ENCODE measurements at regions not wholly inside any gene's neighbourhood (a gene's known extent, or its start where the extent isn't known, plus 50 kb on each side); places are given as distances from the start of the nearest gene placed in this dataset.

DNA sequence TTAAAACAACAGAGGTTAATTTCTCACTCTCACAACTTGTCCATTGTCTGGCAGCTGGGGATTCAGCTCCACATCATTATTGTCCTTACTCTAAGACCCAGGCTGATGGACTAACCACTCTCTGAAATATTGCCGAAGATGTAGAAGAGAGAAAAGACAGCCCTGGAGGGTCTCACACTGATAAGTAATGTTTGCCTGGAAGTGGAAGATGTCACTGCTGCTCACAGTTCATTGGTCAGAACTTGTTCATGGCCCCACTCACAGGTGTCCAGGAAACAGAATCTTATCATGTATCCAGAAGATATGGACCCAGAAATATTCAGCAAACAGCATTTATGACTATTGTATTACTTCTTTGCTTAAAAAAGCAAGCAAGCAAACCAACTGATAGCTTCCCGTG is 62.2 kb upstream of the LPP start:
- H3K4me3 ChIP-seq (replicated peaks in 1 of 3; ENCODE audit: insufficient read depth in 1 of 3, low read depth in 1 of 3, low read length in 3 of 3) = no peak overlapping the region
- DNase-seq (ENCODE audit: low read depth, low spot score) = no peak
- ChIA-PET POLR2A (no interaction called here), CTCF (no interaction called here)
- intact Hi-C loops (cut with micrococcal nuclease) = no loop called here
- peaks cover 0 to 4% of the 10 kb centered on the region in 2 experiments for H3K27me3 ChIP-seq (ENCODE audit: control insufficient read depth in 2 of 2, insufficient read depth in 2 of 2, low read length in 2 of 2)
- H2AFZ ChIP-seq (ENCODE audit: low read depth, low read length) = no peak overlapping the region
- no peaks in the 10 kb centered on the region for H3K36me3 ChIP-seq (ENCODE audit: control insufficient read depth in 2 of 2, extremely low read depth in 1 of 2, insufficient read depth in 2 of 2, low read length in 2 of 2)
- no peaks in the 10 kb centered on the region for H3K9me3 ChIP-seq (replicated peaks; ENCODE audit: control insufficient read depth, insufficient read depth, low read length)
- TF ChIP-seq EZH2 (IDR thresholded peaks at IDR 0.05; ENCODE audit: borderline replicate concordance, low read depth, low read length, severe bottlenecking) (no peak), POLR2AphosphoS5 (IDR thresholded peaks at IDR 0.05; ENCODE audit: insufficient read depth, low read depth, low read length) (no peak), MYC (IDR thresholded peaks at IDR 0.05; ENCODE audit: low read depth, low read length) (no peak), POLR2A (IDR thresholded peaks at IDR 0.05; ENCODE audit: low read depth, low read length) (no peak), GATA2 (IDR thresholded peaks at IDR 0.05; ENCODE audit: insufficient read depth, insufficient read length, low read depth, low read length) (no peak), JUN (IDR thresholded peaks at IDR 0.05; ENCODE audit: borderline replicate concordance, insufficient read depth, insufficient read length, low read depth) (no peak), FOS (IDR thresholded peaks at IDR 0.05; ENCODE audit: borderline replicate concordance, insufficient read depth, low read length) (no peak)
- TF ChIP-seq, protein P1, sequence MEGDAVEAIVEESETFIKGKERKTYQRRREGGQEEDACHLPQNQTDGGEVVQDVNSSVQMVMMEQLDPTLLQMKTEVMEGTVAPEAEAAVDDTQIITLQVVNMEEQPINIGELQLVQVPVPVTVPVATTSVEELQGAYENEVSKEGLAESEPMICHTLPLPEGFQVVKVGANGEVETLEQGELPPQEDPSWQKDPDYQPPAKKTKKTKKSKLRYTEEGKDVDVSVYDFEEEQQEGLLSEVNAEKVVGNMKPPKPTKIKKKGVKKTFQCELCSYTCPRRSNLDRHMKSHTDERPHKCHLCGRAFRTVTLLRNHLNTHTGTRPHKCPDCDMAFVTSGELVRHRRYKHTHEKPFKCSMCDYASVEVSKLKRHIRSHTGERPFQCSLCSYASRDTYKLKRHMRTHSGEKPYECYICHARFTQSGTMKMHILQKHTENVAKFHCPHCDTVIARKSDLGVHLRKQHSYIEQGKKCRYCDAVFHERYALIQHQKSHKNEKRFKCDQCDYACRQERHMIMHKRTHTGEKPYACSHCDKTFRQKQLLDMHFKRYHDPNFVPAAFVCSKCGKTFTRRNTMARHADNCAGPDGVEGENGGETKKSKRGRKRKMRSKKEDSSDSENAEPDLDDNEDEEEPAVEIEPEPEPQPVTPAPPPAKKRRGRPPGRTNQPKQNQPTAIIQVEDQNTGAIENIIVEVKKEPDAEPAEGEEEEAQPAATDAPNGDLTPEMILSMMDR (IDR thresholded peaks at IDR 0.05; ENCODE audit: extremely low read depth in 1 of 2, insufficient read depth in 1 of 2, low read depth in 1 of 2, low read length in 2 of 2) = no peak
- TF ChIP-seq, protein P2, sequence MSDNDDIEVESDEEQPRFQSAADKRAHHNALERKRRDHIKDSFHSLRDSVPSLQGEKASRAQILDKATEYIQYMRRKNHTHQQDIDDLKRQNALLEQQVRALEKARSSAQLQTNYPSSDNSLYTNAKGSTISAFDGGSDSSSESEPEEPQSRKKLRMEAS (IDR thresholded peaks at IDR 0.05; ENCODE audit: insufficient read depth, insufficient read length) = no peak
- no peaks in the 10 kb centered on the region for H3K79me2 ChIP-seq (ENCODE audit: control insufficient read depth, insufficient read depth, low read length)
- no TSS peak for BruUV-seq (replicated peaks)
- H3K9ac ChIP-seq (replicated peaks; ENCODE audit: extremely low read depth, insufficient read depth, low read length) = no peak overlapping the region
- H3K4me2 ChIP-seq (ENCODE audit: insufficient read depth, low read length) = no peak overlapping the region
- no peaks in the 10 kb centered on the region for H4K20me1 ChIP-seq (replicated peaks; ENCODE audit: control insufficient read depth, extremely low read depth, insufficient read depth, low read length)
- dilution Hi-C loops (cut with MboI; ENCODE audit: extremely low pct_ligation_motif_present, low sequenced_read_pairs) = no loop called here
- no peaks in the 10 kb centered on the region for H3K4me1 ChIP-seq (ENCODE audit: control insufficient read depth, extremely low read depth, insufficient read depth, low read length)
- H3K27ac ChIP-seq (ENCODE audit: insufficient read depth, low read depth, low read length) = no peak overlapping the region
- FAIRE-seq = no peak
- no peaks in the 10 kb centered on the region for H3K9me1 ChIP-seq (replicated peaks; ENCODE audit: control insufficient read depth, extremely low read depth, insufficient read depth, low read length)
